ENCODE measurements at regions not wholly inside any gene's neighbourhood (a gene's known extent, or its start where the extent isn't known, plus 50 kb on each side); places are given as distances from the start of the nearest gene placed in this dataset.

DNA sequence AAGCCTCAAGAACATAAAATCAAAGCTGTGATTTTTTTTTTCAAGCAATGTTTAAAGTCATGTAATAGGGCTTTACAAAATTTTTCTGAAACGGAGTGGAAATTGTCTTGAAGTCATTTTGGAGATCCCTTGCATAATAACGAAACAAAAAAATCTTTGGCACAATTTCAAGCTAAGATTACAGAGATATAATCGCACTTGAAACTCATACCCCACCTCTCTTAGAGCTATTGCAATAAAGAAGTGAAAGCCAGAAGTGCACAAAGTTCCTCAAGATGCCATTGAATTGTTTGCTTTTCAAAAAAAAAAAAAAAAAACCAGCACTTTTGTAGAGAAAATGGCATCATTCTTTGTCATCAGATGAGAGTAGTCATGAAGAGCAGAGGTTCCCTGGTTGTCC is 152.3 kb downstream of the PAX3 start:
- no peak for DNase-seq (ENCODE audit: insufficient read length, low spot score)

DNA sequence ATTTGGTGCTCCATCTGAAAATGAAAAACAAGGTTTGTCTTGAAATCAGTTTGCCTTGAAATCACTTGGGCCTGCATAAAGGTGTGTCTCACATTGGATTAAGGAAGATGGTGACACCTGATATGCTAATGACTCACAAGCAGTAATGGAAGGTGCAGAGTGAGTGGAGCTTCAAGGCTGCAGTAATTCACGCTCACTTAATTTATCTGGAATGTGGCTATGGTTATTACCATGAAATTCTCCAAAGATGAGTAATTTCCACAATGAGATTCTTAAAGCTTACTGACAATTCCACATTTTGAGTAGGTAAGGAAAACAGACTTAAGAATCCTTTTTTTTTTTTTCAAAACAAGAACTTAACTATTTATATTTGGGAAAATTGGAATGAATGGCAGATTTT is 156.8 kb downstream of the PAX3 start:
- peak; percentile 8 for DNase-seq (ENCODE audit: insufficient read length, low spot score)
- no peak for FAIRE-seq

More for the DNA sequence above, 152.3 kb downstream of the PAX3 start:
- no peak for FAIRE-seq

DNA sequence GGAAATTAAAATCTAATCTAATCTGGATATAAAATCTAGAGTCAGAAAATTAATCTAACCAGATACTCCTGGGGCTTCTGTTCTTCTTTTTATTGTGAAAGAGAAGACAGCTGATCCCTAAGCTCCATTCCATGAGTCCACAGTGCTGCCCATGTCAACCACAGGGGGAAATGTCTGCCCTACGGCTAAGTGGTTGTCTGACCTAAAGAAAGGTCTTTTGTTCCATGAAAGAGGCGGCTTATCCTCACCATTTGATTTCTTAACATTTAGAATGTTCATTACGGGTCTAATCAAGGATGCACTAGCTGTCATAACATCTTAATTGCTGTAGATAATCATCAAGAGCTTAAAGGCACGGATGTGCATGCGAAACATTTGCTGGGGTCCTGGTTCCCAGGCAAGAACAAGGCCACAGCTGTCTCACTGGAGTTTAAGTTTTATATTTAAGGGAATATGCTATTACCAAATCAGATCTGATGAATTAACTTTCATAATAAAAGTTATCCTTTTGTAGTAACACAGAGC is 162.6 kb downstream of the PAX3 start:
- no peak for FAIRE-seq
- no peak for DNase-seq (ENCODE audit: insufficient read length, low spot score)

DNA sequence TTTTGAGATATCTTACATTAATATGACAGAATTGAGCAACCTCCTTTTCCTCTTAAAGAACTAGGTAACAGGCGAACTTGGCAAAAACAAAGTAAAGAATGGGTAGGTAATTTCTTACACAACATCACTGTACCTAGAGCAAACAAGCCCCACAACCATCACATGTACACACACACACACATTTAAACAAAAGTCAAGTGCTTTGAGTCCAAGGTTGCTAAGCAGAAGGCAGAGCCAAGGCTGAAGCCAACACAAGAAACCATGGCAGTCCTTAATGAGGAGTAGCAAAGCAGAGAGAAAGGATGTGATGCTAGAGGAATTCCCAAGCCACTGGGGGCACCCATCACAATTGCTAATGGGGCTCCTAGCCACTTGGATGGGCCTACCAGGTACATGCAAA is 164.1 kb downstream of the PAX3 start:
- FAIRE-seq (no peak), DNase-seq (ENCODE audit: insufficient read length, low spot score) (no peak)

DNA sequence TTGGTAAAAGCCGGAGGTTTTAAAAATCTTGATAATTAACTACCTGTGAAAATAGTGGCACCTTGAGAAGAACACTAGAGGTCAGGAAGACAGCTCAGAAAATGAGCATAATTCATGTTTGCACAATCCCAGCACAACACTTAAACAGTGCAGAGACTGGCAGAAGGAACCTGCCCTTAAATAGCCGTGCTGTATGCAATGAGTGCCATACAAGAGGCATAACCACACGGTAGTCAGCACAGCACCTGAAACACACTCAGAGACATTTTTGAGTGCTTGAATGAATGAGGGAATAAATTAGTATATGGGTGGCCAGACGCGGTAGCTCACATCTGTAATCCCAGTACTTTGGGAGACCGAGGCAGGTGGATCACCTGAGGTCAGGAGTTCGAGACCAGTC is 164.9 kb downstream of the PAX3 start:
- DNase-seq (ENCODE audit: insufficient read length, low spot score) (no peak), FAIRE-seq (no peak)

DNA sequence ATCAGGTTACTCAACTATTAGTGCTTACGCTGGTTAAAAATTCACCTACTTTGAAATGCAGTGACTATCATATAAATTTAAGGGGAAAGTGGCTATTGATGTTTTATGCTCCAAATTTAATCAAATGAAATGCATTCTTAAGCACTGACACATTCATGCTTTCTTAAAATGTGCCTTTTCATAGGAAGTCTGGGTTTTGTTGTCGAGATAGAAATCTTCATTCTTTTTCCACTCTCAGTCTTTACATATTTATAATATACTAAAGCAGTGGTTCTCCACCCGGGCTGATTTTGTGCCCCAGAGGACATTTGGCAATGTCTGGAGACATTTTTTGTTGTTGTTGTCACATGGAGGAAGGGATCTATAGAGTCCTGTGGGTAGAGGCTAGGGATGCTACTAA is 167.9 kb downstream of the PAX3 start:
- FAIRE-seq = no peak
- no peak for DNase-seq (ENCODE audit: insufficient read length, low spot score)

DNA sequence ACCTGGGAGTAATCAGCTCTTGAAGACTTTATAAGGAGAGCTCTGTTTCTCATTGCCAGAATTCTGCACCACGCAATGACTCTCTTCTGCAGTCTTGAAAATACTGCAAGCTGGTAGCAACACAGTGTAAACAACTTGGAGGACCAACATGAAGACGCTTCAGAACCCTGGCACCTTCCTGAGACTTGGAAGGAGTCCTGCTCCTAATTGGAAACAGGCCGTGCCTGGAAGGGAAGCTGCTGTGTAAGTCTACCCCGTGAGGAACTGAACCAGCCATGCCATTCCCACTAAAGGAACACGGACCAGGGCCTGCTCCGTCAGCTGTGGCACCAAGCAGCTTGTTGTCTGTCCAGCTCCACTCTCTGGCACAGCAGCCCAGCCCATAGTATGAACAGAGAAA is 171.1 kb downstream of the PAX3 start:
- no peak for DNase-seq (ENCODE audit: insufficient read length, low spot score)
- FAIRE-seq = no peak

DNA sequence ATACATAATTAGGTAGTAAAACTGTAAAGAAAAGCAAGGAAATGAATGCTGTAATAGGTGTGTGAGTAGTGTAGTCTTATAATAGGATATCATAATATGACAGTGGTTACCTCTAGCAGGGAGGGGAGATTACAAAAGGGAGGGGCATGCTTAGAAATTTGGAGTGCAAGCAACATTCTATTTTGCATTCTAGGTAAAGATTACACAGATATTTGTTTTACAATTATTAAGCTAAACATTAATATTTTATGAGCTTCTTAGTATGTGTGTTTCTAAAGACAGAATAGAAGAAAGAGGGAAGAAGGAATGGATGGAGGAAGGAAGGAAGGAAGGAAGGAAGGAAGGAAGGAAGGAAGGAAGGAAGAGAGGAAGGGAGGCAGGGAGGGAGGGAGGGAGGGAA is 177.9 kb downstream of the PAX3 start:
- no peak for DNase-seq (ENCODE audit: insufficient read length, low spot score)
- FAIRE-seq = no peak

DNA sequence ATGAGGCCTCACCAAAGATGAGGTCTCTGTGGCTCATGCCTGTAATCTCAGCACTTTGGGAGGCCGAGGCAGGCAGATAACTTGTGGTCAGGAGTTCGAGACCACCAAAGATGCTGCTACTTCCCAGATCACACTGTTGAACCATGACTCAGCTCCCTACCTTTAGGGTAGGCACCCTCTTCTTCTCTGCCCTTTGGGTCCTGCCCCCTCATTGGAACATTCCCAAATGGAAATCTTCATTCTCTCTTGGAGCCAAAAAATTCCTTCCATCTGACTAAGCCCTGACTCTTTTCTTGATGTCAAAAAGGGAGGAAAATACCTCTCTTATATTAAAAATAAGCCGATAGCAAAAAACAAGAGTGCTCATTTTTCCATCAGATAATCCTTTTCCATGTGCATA is 183.5 kb downstream of the PAX3 start:
- FAIRE-seq (no peak), DNase-seq (ENCODE audit: insufficient read length, low spot score) (no peak)

DNA sequence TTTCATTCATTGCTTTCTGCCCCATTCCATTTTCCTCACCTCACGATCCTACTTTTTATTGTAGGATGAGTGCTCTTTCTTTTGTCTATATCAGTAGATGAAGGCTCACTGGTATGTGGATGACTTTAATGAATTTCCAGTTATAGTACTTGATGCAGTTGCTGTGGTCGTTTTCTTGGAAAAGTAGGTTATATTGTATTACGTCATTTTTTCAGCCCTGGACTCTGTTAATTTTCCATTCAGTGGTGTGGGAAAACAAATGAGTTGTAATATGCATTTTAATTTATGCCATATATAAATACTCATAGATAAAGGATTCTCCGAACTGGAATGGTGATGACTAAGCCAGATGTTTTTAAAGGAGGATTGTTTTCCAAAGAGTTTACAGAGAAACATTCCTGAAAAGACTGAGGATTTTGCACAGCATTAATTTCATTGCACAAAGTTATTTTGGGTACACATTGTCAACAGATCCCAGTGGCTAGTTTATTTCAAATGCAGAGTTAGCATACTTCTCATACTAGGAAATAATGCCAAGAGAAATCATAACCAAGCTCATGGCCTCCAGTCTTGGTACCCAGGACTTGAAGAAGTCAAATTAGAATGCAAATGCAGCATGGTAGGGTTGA is 189.7 kb downstream of the PAX3 start:
- DNase-seq (ENCODE audit: insufficient read length, low spot score) = no peak
- FAIRE-seq = no peak

DNA sequence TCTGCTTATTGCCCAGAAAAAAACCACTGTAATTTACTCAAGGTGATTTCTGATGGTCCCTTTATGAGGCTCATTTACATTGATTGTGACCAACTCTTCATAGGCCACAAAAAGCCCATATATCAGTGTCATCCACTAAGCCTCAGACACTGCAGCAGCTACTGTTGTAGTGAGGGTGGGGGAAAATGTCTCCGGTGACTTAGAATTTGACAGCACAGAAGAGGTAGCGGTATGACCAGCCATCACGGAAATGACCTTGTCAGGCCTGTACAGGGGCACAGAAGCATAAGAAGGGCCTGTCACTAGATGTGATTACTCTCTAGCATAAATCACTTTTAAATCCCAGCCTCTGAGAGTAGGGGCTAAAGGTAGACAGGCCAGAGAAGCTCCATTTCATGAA is 190.3 kb downstream of the PAX3 start:
- no peak for FAIRE-seq
- DNase-seq (ENCODE audit: insufficient read length, low spot score) = no peak

DNA sequence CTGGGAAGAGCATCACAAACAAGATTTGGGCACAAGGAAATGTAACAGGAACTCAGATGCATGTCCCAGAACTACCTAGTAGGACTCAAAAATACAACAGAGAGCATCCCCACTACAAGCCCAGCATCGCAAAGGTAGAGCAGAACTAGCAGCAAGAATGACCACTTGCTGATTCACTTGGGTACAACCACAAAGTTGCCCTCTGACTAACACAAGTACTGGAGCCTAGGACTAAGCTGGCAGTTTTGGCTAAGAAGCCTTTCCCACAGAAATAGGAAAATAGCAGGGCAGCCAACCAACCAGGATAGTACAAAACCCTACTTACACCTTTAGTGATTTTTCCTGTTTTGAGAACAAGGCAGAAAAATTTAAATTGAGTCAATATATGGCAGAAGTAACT is 193.8 kb downstream of the PAX3 start:
- no peak for DNase-seq (ENCODE audit: insufficient read length, low spot score)
- FAIRE-seq = no peak

DNA sequence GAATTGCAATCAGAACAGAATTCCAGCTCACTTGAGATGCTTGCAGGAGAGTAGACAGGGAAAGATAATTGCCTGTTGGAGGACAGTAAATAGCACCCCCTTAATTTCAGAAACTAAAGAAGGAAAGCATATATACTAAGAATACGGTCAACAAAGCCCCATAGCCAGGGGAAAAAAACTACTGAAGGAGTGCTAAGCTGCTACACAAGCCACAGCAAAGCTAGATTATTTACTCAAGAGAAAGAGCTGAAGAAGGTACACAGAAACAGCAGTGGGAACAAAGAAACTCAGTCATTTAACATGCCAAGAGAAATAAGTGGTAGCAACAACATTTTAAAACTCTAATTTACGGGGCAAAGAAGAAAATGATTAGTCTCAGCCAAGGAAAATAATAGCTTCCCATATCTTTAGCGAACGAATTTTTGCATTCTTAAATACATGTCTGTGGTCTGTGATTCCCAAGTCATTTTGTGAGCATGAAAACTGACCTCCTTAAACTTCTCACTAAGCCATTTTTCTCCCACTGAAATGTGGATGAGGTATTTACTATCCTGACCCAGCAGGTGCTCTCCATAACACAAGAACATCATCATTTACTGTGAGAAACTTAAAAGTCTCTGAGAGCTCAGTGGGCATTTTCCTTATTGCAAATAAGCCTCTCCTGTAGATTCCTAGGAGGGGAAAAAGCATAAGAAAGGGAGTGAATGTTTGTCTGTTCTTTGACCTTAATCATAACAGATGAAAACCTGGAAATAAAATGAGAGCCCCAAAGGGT is 196.0 kb downstream of the PAX3 start:
- no peak for DNase-seq (ENCODE audit: insufficient read length, low spot score)
- no peak for FAIRE-seq

DNA sequence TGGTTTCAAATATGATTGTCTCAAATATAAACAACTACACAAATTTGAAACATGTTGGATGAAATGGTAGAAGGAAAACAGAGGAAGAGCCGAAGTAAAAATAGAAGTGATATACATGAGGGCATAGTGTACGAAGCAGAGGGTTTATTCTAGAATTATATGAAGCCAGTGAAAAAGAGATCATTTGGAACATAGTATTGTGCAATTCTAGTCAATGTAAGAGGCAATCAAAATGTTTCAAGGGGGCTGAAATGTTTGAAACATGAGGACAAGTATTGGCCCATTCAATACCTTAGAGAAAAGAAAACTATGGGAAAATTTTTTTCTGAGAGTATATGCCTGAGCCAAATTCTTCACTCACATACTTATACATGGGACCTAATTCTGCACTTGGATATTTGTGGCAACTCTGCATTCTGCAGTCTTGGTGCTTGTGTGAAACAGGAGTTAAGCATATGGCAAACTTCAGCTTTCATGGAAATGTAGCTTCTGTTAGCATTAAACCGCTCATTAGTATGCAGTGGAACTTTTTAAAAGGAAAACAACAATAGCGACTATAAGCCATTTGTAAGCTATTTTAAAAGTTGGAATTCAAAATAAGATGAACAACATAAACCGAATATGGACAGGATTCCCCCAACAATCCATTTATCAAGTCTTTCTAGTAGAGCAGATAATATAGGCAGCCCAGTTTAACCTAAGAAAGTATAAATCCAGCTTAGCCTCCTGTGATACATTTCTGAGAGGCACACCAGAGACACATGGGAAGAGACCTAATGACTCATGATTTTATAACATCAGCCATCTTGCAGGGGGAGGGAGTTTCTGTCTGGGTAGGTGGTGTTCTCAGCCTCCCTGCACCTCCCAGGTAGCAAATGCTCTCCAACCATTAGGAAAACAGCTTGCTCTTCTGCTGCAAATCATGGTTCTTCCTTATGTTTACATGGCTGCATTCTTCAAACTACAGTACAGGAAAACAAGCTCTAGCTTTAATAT is 197.8 kb downstream of the PAX3 start:
- FAIRE-seq (no peak), DNase-seq (ENCODE audit: insufficient read length, low spot score) (no peak)

DNA sequence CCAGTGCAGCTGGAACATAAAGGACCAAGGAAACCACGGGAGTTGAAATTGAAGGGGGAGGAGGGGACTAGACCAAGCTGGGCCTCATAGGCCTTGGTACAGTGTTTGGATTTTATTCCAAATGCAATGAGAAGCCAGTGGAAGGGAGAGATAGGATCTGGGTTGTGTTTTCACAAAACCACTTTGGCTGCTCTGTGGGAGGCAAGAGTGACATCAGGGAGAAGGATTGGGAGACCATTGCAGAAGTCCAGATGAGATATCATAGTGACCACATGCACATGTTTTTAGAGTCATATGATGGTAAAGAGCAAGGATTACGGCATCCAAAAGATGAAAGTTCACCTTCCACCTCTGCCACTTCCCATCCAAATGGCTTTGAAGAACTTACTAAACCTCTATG is 210.2 kb downstream of the PAX3 start:
- DNase-seq (ENCODE audit: insufficient read length, low spot score) (no peak), FAIRE-seq (no peak)

DNA sequence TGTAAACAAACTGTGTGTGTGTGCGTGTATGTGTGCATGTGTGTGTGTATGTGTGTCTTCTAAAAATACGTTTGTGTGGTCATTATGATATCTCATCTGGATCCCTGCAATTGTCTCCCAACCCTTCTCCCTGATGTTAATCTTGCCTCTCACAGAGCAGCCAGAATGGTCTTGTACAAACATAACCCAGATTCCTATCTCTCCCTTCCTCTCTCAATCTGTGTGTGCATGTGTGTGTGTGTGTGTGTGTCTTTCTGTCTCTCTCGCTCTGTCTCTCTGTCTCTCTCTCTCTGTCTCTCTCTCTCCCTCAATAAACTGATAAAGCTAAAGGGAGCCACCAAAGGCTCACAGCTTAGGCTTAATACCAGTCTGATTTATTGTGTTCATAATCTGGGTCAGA is 210.8 kb downstream of the PAX3 start:
- DNase-seq (ENCODE audit: insufficient read length, low spot score) (no peak), FAIRE-seq (no peak)

DNA sequence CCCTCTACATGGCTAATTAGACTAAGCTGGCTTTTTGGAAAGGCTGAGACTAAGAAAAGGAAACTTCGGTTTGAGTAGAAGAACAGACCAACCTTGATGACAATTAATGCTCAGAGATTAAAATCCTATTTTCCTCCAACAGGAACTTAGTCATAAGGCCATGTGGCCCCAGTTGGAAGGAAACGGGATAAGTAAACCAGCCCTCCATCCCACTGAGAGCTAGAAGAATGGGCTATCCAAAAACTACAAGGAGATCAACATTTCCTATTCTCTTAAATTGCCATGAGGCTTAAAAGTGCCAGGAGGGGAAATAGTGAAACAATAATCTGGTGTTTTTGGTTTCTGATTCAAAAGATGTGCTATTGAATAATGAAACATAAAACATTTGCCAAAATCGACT is 216.6 kb downstream of the PAX3 start:
- no peak for FAIRE-seq
- no peak for DNase-seq (ENCODE audit: insufficient read length, low spot score)

DNA sequence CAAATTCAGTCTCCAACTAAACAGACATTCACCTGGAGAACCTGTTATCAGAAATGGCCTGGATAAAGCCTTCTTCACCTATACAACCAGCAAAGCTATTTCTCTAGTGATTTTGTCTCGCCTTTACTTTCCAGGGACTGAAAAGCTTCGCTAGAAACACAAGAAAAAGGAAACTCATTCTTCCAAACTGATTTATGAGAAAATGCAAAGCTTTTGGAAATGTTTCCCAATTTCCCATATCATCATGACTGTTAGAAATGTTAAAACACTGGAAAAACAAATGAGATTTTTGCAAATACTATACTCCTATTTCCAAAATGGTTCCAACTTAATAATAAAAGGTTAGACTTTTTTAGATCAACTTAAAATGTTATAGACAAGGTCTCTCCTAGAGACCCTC is 218.7 kb downstream of the PAX3 start:
- DNase-seq (ENCODE audit: insufficient read length, low spot score) (no peak), FAIRE-seq (no peak)

DNA sequence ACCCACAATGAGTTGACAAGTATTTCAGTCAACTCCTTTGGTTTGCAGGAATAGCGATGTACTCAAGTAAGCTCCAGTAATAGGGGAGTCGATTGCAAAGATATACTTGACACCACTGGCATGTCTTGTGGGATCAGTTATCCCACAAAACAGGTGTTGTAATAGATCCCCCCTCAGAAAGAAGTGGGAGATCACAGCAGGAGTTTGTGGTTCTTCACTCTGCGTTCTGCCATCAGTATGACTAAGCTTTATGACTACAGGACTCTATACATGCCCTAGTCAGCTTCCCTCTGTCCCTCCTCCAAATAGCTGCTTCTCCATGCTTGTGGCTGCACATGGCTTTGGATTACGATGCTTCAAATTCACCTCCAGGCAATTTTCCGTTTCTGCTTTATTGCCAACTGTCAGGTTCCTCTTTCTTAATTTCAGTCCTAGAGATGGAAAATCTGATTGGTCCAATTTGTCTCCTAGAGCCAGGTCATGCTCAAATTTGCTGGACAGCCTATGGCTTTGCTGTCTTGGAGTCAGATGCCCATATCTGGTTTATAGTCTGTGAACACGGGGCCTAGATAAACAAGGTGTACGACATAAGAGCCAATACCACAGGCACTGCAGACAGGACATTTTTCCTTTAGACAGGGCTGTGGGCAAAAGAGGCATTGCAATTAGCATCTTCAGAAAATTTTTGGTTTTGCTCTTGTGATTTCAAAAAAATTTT is 221.7 kb downstream of the PAX3 start:
- FAIRE-seq = no peak
- no peak for DNase-seq (ENCODE audit: insufficient read length, low spot score)

DNA sequence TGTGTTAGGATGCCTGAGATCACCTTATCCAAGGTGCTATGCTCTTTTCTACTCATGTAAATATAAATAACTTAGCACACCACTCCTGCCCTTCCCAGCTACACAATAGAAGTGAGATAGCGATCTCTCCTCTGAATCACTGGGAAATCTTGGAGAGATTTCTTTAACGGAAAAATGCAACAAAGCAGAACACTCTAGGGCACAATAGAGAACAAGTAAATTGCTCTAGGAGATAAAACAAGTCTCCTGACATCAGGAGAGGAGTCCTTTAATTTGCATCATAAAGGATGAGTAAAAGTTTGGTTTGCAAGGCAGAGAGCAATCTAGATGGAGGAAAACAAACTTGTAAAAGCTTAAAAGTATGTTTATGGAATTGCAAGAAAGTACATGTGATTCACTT is 224.1 kb downstream of the PAX3 start:
- FAIRE-seq = no peak
- no peak for DNase-seq (ENCODE audit: insufficient read length, low spot score)

DNA sequence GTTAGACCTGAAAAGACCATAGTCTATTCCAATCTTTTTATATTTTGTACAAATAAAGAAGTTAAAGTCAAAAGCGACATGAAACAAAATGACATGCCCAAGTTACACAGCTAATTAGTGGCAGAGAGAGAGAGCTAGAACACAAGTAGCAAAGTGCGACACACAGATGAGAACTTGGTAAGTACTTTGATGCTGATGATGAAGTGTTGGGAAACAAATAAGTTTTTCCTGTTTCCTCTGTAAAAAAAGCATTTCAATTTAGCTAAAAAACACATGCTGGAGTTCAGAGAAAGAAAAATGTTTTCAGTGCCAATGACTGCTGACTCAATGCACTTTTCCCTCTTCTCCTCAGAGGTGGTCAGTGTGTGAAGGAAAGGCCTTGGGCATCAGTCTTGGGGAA is 226.9 kb downstream of the PAX3 start:
- FAIRE-seq = no peak
- no peak for DNase-seq (ENCODE audit: insufficient read length, low spot score)

Measured in HTR-8/SVneo (cell line).